Glomerular visceral epithelial cell (primary cell): ENCODE measurements at regions not wholly inside any gene's neighbourhood (a gene's known extent, or its start where the extent isn't known, plus 50 kb on each side); places are given as distances from the start of the nearest gene placed in this dataset.
"Not testable (repeated sequence)": the region's sequence is repeated elsewhere in the genome, so short reads cannot be mapped to it uniquely, and the experiment has no call there.

Experiments
- DNase-seq: peaks from one replicate; pipeline ENCODE4 v3.0.0-alpha.2; 2016; ENCODE audit errors: extremely low spot score

DNA sequence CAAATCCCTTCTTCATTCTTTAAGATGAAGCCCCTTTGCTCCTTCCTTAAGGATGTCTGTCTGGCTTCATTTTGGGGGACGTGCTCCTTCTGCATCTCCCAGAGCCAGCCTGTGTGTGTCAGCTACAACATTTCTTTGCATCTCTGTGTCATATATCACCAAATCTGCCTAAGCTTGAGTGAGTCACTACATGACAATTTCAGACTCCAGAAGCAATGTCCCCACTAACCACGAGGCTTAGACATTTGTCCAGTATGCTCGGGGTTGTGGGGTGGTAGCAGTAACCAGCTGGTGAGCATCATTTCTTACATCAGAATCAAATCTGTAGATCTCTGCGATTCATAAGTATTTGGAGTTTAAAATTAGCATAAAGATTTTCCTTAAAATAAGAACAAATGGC, 54.1 kb upstream of the USP14 start:
- peak; percentile 21 for DNase-seq

DNA sequence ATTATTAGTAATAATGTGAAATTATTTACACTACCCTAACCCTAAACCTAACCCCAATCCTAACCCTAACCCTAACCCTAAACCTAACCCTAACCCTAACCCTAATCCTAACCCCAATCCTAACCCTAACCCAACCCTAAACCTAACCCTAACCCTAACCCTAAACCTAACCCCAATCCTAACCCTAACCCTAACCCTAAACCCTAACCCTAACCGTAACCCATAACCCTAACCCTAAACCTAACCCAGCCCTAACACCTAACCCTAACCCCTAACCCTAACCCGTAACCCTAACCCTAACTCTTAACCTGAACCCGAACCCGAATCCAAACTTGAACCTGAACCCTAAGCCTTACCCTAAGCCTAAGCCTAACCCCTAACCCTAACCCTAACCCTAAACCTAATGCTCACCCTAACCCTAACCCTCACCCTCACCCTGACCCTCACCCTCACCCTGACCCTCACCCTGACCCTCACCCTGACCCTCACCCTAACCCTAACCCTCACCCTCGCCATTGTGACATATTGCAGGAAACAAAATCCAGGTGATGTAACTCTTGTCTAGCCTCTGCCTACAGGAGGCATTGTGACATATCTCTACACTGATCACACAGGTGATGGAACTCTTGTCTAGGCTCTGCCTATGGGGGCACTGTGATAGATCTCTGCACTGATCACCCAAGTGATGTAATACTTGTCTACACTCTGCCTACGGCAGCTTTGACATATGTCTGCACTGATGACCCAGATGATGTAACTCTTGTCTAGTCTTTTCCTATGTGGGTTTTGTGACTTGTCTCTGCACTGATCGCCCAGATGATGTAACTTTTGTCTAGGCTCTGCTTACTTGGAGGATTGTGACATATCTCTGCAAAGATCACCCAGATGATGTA, 53.0 kb upstream of the USP14 start:
- peak; percentile 25 for DNase-seq

DNA sequence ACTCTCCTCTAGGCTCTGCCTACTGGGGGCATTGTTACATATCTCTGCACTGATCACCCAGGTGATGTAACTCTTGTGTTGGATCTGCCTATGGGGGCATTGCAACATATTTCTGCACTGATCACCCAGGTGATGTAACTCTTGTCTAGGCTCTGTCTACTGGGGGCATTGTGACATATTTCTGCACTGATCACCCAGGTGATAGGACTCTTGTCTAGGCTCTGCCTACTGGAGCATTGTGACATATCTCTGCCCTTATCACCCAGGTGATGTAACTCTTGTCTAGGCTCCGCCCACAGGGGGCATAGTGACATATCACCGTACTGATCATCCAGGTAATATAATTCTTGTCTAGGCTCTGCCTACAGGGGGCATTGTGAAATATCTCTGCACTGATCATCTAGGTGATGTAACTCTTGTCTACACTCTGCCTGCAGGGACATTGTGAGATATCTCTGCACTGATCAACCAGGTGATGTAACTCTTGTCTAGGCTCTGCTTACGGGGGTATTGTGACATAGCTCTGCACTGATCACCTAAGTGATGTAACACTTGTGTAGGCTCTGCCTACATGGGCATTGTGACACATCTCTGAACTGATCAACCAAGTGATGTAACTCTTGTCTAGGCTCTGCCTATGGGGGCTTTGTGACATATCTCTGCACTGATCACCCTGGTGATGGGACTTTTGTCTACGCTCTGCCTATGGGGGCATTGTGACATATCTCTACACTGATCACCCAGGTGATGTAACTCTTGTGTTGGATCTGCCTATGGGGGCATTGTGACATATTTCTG, 52.1 kb upstream of the USP14 start:
- not testable (repeated sequence) for DNase-seq

DNA sequence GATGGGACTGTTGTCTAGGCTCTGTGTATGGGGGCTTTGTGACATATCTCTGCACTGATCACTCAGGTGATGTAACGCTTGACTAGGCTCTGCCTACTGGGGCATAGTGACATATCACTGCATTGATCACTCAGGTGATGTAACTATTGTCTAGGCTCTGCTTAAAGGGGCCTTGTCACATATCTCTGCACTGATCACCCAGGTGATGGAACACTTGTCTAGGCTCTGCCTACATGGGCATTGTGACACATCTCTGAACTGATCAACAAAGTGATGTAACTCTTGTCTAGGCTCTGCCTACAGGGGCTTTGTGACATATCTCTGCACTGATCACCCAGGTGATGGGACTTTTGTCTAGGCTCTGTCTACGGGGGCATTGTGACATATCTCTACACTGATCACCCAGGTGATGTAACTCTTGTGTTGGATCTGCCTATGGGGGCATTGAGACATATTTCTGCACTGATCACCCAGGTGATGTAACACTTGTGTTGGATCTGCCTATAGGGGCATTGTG, 51.4 kb upstream of the USP14 start:
- not testable (repeated sequence) for DNase-seq

DNA sequence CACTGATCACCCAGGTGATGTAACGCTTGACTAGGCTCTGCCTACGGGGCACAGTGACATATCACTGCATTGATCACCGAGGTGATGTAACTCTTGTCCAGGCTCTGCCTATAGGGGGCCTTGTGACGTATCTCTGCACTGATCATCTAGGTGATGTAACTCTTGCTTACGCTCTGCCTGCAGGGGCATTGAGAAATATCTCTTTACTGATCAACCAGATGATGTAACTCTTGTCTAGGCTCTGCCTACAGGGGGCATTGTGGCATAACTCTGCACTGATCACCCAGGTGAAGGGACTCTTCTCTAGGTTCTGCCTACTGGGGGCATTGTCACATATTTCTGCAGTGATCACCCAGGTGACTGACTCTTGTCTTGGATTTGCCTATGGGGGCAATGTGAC, 50.9 kb upstream of the USP14 start:
- DNase-seq, result peak; percentile 16

DNA sequence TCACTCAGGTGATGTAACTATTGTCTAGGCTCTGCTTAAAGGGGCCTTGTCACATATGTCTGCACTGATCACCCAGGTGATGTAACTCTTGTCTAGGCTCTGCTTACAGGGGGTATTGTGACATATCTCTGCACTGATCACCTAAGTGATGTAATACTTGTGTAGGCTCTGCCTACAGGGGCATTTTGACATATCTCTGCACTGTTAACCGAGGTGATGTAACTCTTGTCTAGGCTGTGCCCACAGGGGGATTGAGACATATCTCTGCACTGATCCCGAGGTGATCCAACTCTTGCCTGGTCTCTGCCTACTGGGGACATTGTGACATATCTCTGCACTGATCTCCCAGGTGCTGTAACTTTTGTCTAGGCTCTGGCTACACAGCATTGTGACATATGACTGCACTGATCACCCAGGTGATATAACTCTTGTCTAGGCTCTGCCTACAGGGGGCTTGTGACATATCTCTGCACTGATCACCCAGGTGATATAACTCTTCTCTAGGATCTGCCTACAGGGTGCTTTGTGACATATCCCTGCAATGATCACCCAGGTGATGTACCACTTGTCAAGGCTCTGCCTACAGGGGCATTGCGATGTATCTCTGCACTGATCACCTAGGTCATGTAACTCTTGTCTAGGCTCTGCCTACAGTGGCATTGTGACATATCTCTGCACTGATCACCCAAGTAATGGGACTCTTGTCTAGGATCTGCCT, 50.3 kb upstream of the USP14 start:
- DNase-seq, result not testable (repeated sequence)
